ENCODE measurements at regions not wholly inside any gene's neighbourhood (a gene's known extent, or its start where the extent isn't known, plus 50 kb on each side); places are given as distances from the start of the nearest gene placed in this dataset.

GRCh38 chr12:65561798-65562382 is 262.4 kb upstream of the HMGA2 start:
- no peak overlapping the region for H3K4me3 ChIP-seq (ENCODE audit: low read depth, low read length)
- DNase-seq (ENCODE audit: low read depth): peak; percentile 81
- TF ChIP-seq CTCF (IDR thresholded peaks at IDR 0.05; ENCODE audit: insufficient read depth, low read length): no peak

GRCh38 chr12:65565601-65566560 is 258.4 kb upstream of the HMGA2 start:
- DNase-seq (ENCODE audit: low read depth): peak; percentile 97
- peak; percentile 41 for TF ChIP-seq CTCF (IDR thresholded peaks at IDR 0.05; ENCODE audit: insufficient read depth, low read length)
- H3K4me3 ChIP-seq (ENCODE audit: low read depth, low read length): peak overlapping the region; percentile 39

- no peak for TF ChIP-seq CTCF (IDR thresholded peaks at IDR 0.05; ENCODE audit: insufficient read depth, low read length)
- peak; percentile 59 for DNase-seq (ENCODE audit: low read depth)
- H3K4me3 ChIP-seq (ENCODE audit: low read depth, low read length): no peak overlapping the region
These were observed 257.5 kb upstream of the HMGA2 start for GRCh38 chr12:65566751-65567150.

GRCh38 chr12:65567820-65568219 is 256.5 kb upstream of the HMGA2 start:
- no peak for TF ChIP-seq CTCF (IDR thresholded peaks at IDR 0.05; ENCODE audit: insufficient read depth, low read length)
- no peak for DNase-seq (ENCODE audit: low read depth)

GRCh38 chr12:65568517-65568916 is 255.8 kb upstream of the HMGA2 start:
- peak; percentile 90 for DNase-seq (ENCODE audit: low read depth)
- TF ChIP-seq CTCF (IDR thresholded peaks at IDR 0.05; ENCODE audit: insufficient read depth, low read length): no peak
- no peak overlapping the region for H3K4me3 ChIP-seq (ENCODE audit: low read depth, low read length)

More at GRCh38 chr12:65567820-65568219, 256.5 kb upstream of the HMGA2 start:
- H3K4me3 ChIP-seq (ENCODE audit: low read depth, low read length): no peak overlapping the region

- H3K4me3 ChIP-seq (ENCODE audit: low read depth, low read length): no peak overlapping the region
- TF ChIP-seq CTCF (IDR thresholded peaks at IDR 0.05; ENCODE audit: insufficient read depth, low read length): no peak
- DNase-seq (ENCODE audit: low read depth): no peak
These were observed 253.7 kb upstream of the HMGA2 start for GRCh38 chr12:65570451-65571130.

All from fibroblast of the aortic adventitia (primary cell).